ENCODE measurements at regions not wholly inside any gene's neighbourhood (a gene's known extent, or its start where the extent isn't known, plus 50 kb on each side); places are given as distances from the start of the nearest gene placed in this dataset.

GRCh38 chr2:2993172-2993692, 384.4 kb downstream of the EIPR1 start:
- DNase-seq (ENCODE audit: low spot score), result no peak

GRCh38 chr2:2992634-2993033, 385.0 kb downstream of the EIPR1 start:
- DNase-seq (ENCODE audit: low spot score), result no peak

GRCh38 chr2:2985020-2985419, 392.6 kb downstream of the EIPR1 start:
- DNase-seq (ENCODE audit: low spot score), result no peak

- no peak for DNase-seq (ENCODE audit: low spot score)
Observed at GRCh38 chr2:2981000-2981399, 396.6 kb downstream of the EIPR1 start.

GRCh38 chr2:2974982-2975381, 402.6 kb downstream of the EIPR1 start:
- no peak for DNase-seq (ENCODE audit: low spot score)

- no peak for DNase-seq (ENCODE audit: low spot score)
Observed at GRCh38 chr2:2960441-2961133, 417.0 kb downstream of the EIPR1 start.

- DNase-seq (ENCODE audit: low spot score), result no peak
Observed at GRCh38 chr2:2950403-2950952, 427.1 kb downstream of the EIPR1 start.

GRCh38 chr2:2947406-2947805, 430.2 kb downstream of the EIPR1 start:
- DNase-seq (ENCODE audit: low spot score), result no peak

GRCh38 chr2:2942906-2943305, 434.7 kb downstream of the EIPR1 start:
- DNase-seq (ENCODE audit: low spot score), result no peak

- no peak for DNase-seq (ENCODE audit: low spot score)
Observed at GRCh38 chr2:2942225-2942624, 435.4 kb downstream of the EIPR1 start.

- no peak for DNase-seq (ENCODE audit: low spot score)
Observed at GRCh38 chr2:2941205-2941604, 436.4 kb downstream of the EIPR1 start.

GRCh38 chr2:2940702-2941101, 436.9 kb downstream of the EIPR1 start:
- DNase-seq (ENCODE audit: low spot score), result no peak

GRCh38 chr2:2940061-2940460, 437.6 kb downstream of the EIPR1 start:
- DNase-seq (ENCODE audit: low spot score), result no peak

- DNase-seq (ENCODE audit: low spot score), result no peak
Observed at GRCh38 chr2:2939078-2939795, 438.4 kb downstream of the EIPR1 start.

- no peak for DNase-seq (ENCODE audit: low spot score)
Observed at GRCh38 chr2:2938481-2938880, 439.1 kb downstream of the EIPR1 start.

GRCh38 chr2:2935445-2936149, 442.0 kb downstream of the EIPR1 start:
- no peak for DNase-seq (ENCODE audit: low spot score)

- no peak for DNase-seq (ENCODE audit: low spot score)
Observed at GRCh38 chr2:2933426-2933825, 444.2 kb downstream of the EIPR1 start.

- no peak for DNase-seq (ENCODE audit: low spot score)
Observed at GRCh38 chr2:2932692-2933305, 444.8 kb downstream of the EIPR1 start.

GRCh38 chr2:2932189-2932588, 445.4 kb downstream of the EIPR1 start:
- DNase-seq (ENCODE audit: low spot score), result no peak

- no peak for DNase-seq (ENCODE audit: low spot score)
Observed at GRCh38 chr2:2931318-2932075, 446.1 kb downstream of the EIPR1 start.

- DNase-seq (ENCODE audit: low spot score), result no peak
Observed at GRCh38 chr2:2930841-2931240, 446.8 kb downstream of the EIPR1 start.

- DNase-seq (ENCODE audit: low spot score), result no peak
Observed at GRCh38 chr2:2926858-2927175, 450.8 kb downstream of the EIPR1 start.

Measured in iPS-NIHi11 (cell line).